CD4-positive, alpha-beta T cell treated with Interferon gamma for 1 hour (primary cell): ENCODE measurements at regions not wholly inside any gene's neighbourhood (a gene's known extent, or its start where the extent isn't known, plus 50 kb on each side); places are given as distances from the start of the nearest gene placed in this dataset.

Source experiments
- DNase-seq: peaks from one replicate; pipeline ENCODE4 v3.0.0-alpha.2; 2020

DNA sequence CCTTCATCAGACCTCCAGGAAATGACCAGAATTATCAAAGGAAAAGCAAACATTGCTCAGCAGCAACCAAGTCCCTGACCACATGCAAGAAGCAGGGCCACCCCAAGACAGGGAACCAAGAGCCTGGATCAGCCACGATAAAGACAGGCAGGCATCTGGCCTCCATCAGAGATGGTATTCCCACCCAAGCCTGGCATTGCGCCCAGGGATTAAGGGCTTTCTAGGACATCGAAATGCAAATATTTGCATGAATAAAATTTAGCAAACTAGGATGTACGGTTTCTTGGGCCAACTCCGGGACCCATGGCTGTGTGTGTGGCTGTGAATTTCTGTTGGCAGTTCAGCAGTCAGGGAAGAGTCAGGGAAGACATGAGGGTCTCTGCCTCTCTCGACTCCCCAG is 241.4 kb upstream of the DYNLRB2 start:
- no peak for DNase-seq

DNA sequence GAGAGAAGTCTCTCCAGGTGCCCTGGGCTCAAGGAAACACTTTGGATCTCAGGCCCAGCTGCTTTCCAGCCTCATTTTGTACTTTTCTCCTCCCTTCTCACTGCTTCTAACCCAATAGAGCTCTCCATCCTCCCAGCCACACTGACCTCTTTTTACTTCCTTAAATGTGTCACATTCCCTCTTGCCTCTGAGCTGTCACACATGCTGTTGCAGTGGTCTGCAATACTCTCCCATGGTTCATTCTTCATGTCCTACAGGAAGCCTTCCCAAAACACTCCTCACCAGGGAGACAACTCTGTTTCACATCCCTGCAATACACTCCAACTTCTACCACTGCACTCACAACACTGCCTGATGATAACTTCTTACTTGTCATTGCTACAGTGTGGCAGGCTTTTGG is 242.1 kb upstream of the DYNLRB2 start:
- no peak for DNase-seq

DNA sequence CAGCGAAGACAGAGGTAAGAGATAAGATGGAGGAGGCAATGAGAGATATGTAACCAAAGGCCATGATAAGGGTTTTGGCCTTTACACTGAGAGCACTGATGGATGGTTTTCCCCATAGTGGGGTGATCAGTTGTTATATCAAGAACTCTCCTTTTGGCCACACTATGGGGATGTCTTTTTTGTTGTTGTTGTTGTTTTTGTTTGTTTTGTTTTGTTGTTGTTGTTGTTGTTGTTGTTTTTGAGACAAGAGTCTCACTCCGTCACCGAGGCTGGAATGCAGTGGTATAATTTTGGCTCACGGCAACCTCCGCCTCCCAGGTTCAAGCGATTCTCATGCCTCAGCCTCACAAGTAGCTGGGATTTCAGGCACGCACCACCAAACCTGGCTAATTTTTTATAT is 244.8 kb upstream of the DYNLRB2 start:
- DNase-seq = no peak

DNA sequence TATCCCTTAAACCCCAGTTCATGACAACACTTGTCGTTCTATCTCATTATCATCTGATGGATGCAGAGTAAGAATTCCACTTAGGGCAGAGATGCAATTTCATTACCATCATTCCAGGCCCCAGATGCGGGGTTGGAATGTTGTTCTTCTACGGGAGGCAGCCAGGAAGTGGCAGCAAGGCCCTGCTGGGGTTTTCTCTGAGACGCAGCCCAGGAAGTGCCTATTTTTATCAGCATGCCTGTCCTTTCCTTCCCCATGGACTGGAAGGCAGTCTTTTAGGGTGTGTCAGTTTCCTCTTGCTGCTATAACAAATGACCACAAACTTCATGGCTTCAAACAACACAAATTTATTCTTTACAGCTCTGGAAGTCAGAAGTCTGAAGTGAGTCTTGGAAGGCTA is 246.6 kb upstream of the DYNLRB2 start:
- no peak for DNase-seq

DNA sequence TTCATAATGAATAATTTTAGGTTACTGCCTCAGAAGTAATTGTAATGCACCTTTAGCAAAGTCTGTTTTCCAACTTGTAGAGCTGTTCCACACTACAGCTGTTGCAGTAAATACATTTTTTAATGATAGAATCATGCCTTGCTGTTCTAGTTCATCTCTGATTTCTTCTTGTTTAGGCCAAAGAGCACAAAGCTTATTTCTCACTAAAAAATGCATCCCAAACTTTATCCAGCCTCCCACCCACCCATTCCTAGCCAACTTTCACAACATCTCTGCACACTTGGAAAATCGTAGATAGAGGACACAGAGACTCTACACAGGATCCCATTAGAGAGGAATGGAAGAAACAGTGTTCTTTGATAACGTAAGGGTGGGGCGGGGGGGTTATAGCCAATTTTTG is 252.2 kb upstream of the DYNLRB2 start:
- DNase-seq = no peak

DNA sequence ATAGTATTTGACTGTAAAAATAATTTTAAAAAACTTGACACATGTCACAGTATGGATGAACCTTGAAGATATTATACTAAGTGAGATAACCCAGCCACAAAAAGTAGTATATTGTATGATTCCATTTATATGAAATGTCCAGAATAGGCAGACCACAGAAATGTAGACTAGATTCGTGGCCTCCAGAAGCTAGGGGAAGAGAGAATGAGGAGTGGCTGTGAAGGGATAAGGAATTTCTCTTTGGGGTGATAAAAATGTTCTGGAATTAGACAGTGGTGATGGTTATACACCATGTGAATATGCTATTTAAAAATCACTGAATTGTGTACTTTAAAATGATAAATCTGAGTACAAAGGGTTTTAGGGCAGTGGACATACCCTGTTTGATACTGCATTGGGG is 253.1 kb upstream of the DYNLRB2 start:
- DNase-seq = no peak

DNA sequence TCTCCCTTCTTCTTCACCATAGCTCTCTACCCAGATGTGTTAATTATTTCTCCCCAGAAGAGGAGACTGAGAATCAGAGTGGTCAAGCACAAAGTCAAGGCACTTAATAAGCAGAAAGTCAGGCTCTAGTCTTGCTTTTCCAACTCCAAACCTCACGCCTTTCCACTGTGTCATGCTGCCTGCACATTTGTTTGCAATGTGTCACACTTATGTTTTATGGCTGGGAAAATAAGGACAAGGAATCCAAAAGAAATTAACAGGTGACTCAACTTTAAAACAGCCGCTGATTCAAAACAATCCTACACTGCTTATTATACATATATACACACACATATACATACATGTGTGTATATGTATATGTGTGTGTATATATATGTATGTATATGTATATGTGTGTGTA is 255.7 kb upstream of the DYNLRB2 start:
- no peak for DNase-seq

DNA sequence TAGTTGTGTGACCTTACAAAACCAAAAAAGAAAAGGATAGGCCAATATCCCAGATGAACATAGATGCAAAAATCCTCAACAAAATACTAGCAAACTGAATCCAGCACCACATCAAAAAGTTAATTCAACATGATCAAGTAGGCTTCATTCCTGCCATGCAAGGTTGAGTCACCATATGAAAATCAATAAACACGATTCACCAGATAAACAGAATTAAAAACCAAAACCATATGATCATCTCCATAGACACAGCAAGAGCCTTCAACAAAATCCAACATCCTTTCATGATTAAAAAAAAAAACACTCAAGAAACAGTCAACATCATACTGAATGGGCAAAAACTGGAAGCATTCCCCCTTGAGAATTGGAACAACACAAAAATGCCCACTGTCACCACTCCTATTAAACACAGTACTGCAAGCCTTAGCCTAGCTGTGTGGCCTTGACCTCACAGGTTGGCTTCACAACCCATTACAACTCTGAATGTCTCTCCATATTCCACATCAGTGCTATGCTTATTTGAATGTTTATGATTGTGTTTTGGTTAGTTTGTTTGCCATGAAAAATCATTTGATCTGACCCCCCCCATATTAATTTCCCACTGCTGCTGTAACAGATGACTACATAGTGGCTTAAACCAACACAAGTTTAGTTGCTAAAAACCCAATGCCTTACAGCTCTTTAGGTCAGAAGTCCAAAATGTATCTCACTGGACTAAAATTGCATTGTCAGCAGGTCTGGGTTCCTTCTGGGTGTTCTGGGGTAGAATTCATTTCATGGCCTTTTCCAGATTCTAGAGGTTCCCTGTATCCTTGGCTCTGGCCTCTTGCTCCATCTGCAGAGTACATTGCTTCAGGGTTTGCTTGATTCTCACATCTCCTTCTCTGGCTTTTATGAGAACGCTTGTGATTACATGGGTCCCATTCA is 257.1 kb upstream of the DYNLRB2 start:
- DNase-seq = no peak

DNA sequence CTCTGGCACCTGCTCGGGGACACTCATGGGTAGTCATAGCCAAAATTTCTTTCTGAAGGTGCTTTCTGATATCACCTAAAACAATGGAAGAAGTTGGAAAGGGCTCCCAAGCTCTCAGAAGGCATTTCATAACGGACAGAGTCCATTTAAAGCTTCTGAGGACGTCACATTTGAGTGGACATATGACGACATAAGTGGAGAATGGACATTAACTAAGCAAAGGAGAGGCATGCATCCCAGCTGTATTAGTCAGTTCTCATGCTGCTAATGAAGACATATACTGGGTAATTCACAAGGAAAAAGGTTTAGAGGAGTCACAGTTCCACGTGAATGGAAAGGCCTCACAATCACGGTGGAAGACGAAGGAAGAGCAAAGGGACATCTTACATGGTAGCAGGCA is 260.2 kb upstream of the DYNLRB2 start:
- no peak for DNase-seq

DNA sequence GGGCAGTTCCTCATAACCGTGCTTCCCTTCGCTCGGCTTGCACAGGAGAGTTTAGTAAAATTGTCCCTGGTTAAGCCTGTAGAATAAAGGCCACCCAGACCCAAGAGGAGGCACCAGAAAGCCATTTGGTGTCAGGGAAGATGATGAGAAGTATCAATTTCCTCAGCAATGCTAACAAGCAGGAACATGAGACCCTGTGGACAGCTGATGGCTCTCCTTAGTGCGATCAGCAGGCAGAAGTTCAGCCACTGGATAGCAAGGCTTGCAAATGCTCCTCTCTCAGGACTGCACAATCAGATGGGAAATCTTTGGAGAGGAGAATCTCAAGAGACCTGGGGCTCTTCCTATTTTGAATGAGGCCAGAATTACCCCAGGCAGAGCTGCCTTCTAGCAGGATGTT is 261.1 kb upstream of the DYNLRB2 start:
- no peak for DNase-seq

DNA sequence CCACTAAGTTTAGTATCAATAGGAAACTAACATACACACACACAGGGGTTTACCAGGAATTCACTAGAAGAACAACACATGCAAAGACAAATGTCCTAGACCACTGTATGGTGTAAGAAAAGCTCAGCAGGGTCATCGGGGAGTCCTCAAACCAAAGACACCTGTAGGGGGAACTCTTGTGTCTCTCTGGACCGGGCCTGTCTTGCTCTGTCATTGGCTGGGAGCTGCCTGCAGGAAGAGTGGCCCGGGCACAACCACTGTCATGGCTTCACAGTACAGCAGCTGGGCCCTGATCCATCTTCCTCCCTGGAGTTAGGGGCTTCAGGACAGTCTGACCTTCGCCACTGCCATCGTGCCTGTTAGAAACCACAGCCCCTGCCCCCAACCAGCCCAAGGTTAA is 263.6 kb upstream of the DYNLRB2 start:
- no peak for DNase-seq

DNA sequence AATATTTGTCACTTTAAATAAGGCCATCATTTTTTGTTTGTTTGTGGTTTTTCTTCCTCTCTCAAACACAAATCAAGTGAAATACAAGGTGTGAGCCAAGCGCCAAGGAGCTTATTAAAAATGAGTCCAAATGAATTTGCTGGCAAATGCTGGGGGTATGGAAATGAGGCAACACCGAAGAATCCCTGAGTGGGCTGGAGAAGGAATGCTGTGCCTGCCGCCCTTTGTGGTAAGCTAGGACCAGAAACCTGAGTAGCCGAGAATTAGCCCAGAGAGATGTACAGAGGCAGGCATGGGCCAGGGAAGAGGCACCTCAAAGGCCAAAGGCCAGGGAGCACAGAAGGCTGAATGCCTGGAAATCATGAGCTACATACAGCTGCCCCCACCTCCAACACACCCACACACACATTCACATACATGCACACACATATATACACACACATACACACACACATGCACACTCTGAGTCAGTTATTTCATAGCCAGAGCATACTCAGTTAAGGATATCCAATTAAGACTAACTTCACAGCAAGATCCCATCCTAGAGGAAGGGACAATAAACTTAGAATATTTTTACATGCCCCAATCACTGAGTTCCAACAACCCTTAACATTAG is 266.1 kb upstream of the DYNLRB2 start:
- DNase-seq = no peak

DNA sequence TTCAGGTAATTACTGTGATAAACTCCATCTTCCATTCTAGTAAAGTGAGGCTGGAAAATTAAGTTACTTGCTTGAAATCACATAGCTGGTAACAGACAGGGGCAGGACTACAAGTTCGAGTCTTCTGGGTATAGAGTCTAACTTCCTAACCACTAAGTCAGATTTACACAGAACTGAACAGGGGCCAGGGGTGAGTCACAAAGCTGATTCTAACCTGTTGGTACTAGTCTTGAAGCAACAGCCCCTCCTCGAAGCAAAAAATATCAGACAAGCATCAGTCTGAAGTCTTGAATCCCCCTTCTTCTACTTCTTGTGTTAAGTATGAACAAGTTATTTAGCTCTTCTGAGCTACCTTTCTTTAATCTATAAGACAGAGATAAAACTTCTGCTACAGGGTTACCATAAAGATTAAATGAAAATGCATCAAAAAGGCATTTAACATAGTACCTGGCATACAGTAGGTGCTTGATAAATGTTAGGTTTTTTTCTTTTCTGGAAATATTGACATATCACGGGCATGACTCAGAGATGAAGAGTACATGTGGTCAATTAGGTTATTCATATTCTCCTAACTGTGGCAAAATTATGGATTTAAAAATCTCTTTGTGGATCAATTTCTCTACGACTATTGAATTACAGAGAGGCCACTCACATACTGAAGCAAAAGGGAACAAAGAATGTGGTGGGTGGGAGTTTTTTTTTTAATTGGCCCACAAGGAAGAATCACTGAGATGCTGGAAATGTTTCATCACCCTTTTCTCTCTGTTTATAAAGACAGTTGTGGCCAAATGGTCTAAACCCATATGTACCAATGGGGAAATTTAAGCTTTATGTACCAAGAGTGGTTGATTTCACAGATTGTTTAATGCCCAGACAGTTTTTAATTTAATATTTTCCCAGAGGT is 266.9 kb upstream of the DYNLRB2 start:
- no peak for DNase-seq

DNA sequence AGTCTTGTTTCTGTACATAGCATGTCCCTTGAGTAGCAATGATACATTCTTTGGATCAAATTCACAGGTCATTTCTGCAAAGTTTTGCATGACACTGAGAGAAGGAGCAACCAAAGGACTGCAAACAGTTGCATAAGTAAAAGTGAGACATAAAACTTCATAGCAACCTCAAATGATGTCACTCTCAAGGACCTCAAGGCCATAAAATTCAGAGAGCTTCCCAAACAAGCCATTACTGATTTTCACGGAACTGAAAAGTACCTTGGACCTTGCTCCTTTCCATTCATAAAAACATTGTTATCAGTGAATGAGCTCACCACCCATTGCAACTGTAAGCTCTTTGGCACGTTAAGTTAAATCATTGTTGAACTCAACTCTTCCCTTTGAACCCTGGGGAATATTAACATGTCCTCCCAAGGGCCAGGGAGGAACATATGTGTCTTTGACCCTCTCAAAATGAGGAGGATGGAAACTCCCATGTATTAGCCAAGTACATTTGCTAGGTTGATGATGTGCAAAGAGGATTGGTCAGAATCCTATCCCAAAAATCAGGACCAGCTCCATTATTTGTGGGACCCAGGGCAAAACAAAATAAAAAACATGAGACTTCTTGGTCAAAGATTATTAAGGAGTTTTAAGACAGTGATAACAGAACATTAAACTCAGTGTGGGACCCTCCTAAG is 275.0 kb upstream of the DYNLRB2 start:
- DNase-seq = no peak

DNA sequence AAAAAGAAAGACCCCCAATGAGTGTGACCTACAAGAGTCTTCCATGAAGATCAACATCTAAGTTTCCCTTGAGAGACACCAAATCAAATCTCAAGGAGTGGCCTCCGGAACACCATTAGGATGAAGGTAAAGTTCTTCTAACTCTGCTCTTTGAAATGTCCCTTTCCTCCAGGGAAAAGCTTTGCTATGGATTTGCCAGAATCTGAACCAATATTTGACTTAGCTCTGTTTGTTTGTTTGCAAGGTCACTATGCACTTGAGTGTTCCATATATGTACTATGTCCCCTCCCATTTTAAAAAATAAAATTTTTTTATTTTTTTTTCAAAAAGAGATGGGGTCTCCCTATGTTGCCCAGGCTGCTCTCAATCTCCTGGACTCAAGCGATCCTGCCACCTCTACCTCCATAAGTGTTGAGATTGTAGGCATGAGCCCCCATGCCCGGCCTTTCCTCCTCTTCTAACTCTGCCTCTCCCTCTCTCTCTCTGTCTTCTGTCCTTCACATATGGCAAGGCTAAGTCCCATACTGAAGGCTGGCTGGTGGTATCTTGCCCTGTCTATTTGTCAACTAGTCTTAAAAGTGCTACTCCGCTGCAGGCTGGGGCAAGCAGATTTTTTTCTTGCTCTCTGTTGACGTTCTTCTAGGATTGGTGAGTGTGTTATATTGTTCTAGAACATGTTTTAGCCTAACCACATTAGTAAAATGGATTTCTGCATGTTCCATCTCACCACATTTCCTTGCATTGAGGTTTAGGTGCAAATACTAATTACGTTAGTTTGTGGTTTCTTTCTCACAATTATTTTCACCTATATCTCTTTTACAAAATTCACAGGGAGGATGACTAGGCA is 276.7 kb upstream of the DYNLRB2 start:
- no peak for DNase-seq

DNA sequence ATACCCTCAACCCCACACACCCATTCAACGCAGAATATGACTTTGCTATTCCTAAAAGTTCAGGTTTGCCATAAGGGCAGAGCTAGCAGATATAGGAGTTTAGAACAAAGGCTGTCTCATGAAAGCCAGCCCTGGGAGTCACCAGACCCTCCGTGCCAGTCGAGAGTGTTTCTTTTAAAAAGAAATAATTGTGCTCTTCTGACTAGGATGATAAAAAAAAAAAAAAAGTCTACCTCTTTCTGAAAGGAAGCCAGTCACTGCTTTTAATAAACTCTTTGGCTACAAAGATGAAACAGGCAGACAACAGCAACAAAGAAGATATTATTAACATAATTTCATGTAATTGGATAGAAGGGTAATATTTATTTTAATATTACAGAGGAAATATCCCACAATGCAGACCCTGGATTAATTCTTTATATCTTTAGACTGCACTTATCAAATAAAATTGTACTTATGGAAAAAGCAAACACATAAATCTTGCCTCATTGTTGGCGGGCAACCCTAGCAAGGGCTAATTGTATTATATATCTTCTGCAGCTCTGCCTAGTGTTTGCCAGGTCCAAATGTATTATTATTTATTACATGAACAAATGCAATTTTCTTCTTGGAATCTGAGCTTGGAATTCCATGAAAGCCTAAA is 277.5 kb upstream of the DYNLRB2 start:
- DNase-seq = no peak

DNA sequence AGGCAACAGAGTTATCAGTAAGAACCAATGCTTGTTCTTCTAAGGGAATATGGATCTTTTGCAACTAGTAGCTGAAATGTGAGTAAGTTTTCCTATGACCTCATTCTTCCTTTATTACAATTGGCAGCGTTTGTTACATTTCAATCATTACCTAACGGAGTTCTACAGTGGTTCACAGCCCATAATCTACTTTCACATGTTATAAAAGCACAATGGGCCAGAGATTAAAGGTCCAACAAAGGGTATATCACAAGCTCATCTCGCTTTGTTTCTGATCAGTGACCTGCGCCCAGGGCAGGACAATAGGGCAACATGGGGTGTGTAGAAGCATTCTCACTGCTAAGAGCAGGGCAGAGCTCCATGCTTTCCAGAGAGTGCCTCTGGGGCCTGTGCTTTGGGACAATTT is 279.9 kb upstream of the DYNLRB2 start:
- no peak for DNase-seq

DNA sequence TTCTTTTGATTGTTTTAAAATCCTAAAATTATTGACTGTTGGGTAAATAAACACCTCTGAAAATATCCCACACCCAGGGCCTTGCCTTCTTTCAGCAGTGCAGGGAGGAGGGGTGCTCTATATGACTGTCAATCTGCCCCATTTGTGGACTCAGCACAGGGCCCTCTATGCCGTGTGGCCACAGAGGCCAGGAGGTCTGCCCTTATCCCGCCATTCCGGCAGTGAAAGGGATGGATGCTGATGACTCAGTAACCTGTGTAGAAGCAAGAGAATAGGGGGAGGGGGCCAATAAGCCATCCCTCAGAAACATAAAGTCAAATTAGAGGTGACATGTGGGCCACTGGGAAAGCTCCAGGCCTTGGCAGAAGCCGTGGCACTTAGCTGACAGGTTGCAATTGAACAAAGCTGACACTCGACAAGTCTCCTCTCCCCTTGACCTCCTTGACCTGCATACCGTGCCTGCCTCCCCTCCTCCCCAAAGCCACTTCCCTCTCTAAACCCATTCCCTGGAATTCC is 281.4 kb upstream of the DYNLRB2 start:
- DNase-seq = no peak

DNA sequence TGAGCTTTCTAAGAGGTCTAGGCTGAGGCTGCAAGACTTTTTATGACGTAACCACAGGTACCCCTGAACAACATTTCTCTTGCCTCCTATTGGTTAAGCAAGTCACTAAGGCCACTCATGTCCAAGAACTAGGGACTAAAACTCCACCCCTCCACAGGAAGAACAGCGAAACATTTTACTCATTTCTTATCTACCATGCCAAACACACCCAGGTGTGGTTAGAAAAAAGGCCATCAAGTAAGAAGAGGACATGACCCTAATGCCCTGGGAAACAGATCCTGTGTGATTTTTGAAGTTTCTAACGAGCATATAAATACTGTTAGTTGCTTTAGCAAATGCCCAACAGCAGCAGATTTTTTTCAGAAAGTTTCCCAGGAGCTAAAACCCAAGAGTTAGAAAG is 282.4 kb upstream of the DYNLRB2 start:
- no peak for DNase-seq

DNA sequence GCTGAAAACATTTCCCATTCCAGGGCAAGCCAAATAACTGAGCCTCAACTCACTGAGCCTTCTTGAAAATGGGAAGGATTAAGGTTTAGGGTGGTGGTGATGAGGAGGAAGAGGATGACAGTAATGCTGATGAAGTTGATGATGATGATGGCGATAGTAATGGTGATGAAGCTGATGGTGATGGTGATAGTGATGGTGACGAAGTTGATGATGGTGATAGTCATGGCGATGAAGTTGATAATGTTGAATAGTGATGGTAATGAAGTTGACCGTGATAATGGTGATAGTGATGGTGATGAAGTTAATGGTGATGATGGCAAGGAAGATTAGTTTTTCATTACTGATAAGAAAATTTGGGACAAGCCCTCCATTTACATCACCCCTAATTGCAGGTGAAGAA is 285.8 kb upstream of the DYNLRB2 start:
- no peak for DNase-seq

DNA sequence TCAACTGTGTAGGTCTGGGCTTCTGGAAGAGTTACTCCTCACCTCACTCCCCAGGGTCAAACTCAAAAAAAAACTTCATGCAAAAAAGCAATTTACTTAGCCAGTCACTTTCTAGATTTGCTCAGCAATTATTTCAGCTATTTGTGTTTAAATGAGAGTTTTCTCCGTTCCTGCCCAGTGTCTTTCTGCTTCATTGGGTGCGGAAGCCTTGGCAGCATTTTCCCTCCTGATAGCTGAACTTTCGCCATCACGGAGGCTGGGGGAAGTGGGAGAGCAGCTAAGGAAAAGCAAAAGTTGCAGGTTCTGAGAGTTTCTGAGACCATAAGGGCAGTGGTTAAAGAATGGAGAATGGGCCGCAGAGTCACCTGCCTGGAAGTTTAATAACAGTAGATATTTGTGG is 287.1 kb upstream of the DYNLRB2 start:
- no peak for DNase-seq
